Thyroid gland (tissue), 4 donors: ENCODE measurements at regions not wholly inside any gene's neighbourhood (a gene's known extent, or its start where the extent isn't known, plus 50 kb on each side); places are given as distances from the start of the nearest gene placed in this dataset.

Source experiments
- DNase-seq, 2 donors: peaks; one replicate each; pipeline ENCODE4 v3.0.0-alpha.2; 2019
- H3K27ac ChIP-seq, 3 donors: fragments of 200-600 bp; sonication (generic); 1 replicate in 2 of 3; 2 replicates in 1 of 3; pipeline ENCODE4 v1.5.1; 2016 to 2019; ENCODE audit warnings: mild to moderate bottlenecking in 1 of 3, moderate library complexity in 1 of 3
- H3K27me3 ChIP-seq: fragments of 200-600 bp; sonication (generic); one replicate; pipeline ENCODE4 v1.5.1; 2019
- H3K36me3 ChIP-seq, 2 donors: fragments of 200-600 bp; sonication (generic); one replicate each; pipeline ENCODE4 v1.5.1; 2016 to 2019
- H3K4me1 ChIP-seq, 2 donors: fragments of 200-600 bp; sonication (generic); one replicate each; pipeline ENCODE4 v1.5.1; 2017 to 2019
- H3K4me3 ChIP-seq, 3 donors: fragments of 200-600 bp; sonication (generic); replicated peaks in 1 of 3; 1 replicate in 2 of 3; 2 replicates in 1 of 3; pipeline ENCODE4 v1.5.1; 2016; ENCODE audit warnings: mild to moderate bottlenecking in 1 of 3
- H3K9me3 ChIP-seq: fragments of 200-600 bp; sonication (generic); one replicate; pipeline ENCODE4 v1.5.1; 2017
- POLR2A ChIP-seq, 2 donors: fragments of 450-650 bp; IDR thresholded peaks; one replicate each; pipeline ENCODE4 v1.6.1; 2017; ENCODE audit warnings: antibody characterized with exemption in 2 of 2, mild to moderate bottlenecking in 2 of 2, moderate library complexity in 1 of 2
- WGBS, 2 donors: methylation state at CpG; one replicate each; pipeline ENCODE4 v1.1.5; 2017; 5-methylcytosine and 5-hydroxymethylcytosine counted together
- intact Hi-C: fragments of 100-400 bp; cut with DNase I; formaldehyde crosslinking; loops from one replicate; pipeline ENCODE4 v1.15.1; 2023
- TF ChIP-seq, protein P1 (sequence below), 6 experiments: fragments of 200-600 bp in 3 of 6; fragments of 450-650 bp in 3 of 6; sonication (generic) in 3 of 6; IDR thresholded peaks; one replicate each; pipeline ENCODE4 v1.5.1; 2016 to 2019; ENCODE audit warnings: antibody characterized with exemption in 6 of 6, mild to moderate bottlenecking in 2 of 6, inconsistent platforms in 1 of 6, moderate library complexity in 1 of 6

DNA sequence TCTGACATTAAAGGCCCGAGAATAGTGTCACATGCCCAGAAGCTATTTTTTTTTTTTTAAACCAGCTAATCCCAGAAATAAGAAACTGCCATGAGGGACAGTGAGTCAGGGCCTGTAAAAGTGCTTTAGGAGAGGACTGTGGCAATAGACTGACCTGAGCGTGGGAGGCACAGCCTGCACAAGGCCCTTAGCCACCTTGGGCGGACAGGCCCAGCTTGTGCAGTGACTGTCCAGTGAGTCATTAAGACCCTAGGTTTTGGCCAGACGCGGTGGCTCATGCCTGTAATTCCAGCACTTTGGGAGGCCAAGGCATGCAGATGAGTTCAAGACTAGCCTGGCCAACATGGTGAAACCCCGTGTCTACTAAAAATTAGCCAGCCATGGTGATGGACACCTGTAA lies 343.0 kb upstream of the ZFHX3 start:
- TF ChIP-seq, protein P1, sequence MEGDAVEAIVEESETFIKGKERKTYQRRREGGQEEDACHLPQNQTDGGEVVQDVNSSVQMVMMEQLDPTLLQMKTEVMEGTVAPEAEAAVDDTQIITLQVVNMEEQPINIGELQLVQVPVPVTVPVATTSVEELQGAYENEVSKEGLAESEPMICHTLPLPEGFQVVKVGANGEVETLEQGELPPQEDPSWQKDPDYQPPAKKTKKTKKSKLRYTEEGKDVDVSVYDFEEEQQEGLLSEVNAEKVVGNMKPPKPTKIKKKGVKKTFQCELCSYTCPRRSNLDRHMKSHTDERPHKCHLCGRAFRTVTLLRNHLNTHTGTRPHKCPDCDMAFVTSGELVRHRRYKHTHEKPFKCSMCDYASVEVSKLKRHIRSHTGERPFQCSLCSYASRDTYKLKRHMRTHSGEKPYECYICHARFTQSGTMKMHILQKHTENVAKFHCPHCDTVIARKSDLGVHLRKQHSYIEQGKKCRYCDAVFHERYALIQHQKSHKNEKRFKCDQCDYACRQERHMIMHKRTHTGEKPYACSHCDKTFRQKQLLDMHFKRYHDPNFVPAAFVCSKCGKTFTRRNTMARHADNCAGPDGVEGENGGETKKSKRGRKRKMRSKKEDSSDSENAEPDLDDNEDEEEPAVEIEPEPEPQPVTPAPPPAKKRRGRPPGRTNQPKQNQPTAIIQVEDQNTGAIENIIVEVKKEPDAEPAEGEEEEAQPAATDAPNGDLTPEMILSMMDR (IDR thresholded peaks at IDR 0.05), result no peak
- no peak for TF ChIP-seq POLR2A (IDR thresholded peaks at IDR 0.05)
- Histone ChIP-seq H3K27me3 (no peaks in the 10 kb centered on the region), H3K9me3 (no peaks in the 10 kb centered on the region), H3K27ac (no peak overlapping the region), H3K36me3 (no peaks in the 10 kb centered on the region), H3K4me3 (no peak overlapping the region), H3K4me1 (no peaks in the 10 kb centered on the region)
- DNase-seq, result no peak
- intact Hi-C loops, result no loop called here
- WGBS, 2 donors, result 90 to 95% methylated on average over 6 of the region's 6 CpGs

DNA sequence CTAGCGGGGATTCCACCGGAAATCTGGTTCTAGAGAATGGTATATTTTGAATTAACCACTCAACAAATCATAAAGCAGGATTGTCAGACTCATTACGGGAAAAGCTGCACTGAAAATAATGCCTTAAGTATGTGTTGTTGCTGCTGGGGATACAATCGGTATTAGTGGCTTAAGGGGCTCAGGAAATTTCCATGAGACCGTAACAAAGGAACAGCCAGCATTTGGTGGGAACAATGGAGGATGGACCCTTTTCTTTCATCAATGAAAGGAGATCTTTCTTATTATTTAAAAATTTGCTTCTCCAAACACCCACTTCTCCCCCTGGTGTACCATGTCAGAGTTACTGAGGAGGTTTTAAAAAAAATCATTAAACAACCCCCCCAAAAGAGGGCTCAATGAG lies 342.6 kb upstream of the ZFHX3 start:
- TF ChIP-seq, protein P1 (IDR thresholded peaks at IDR 0.05), result no peak
- no peak for TF ChIP-seq POLR2A (IDR thresholded peaks at IDR 0.05)
- Histone ChIP-seq H3K36me3 (no peaks in the 10 kb centered on the region), H3K4me3 (no peak overlapping the region), H3K4me1 (no peaks in the 10 kb centered on the region), H3K27me3 (no peaks in the 10 kb centered on the region), H3K27ac (no peak overlapping the region), H3K9me3 (no peaks in the 10 kb centered on the region)
- no peak for DNase-seq
- 95 to 97% methylated on average over 5 of the region's 5 CpGs for WGBS, 2 donors
- intact Hi-C loops, result no loop called here

GRCh38 chr16:73389085-73389484 lies 341.2 kb upstream of the ZFHX3 start:
- no peak overlapping the region for H3K27ac ChIP-seq
- no peak overlapping the region for H3K4me3 ChIP-seq
- no peaks in the 10 kb centered on the region for H3K9me3 ChIP-seq
- DNase-seq, result no peak
- H3K27me3 ChIP-seq, result no peaks in the 10 kb centered on the region
- intact Hi-C loops, result no loop called here
- no peaks in the 10 kb centered on the region for H3K36me3 ChIP-seq
- whole genome bisulfite sequencing, 2 donors, result 61 to 67% methylated on average over 6 of the region's 6 CpGs
- no peaks in the 10 kb centered on the region for H3K4me1 ChIP-seq
- TF ChIP-seq POLR2A (IDR thresholded peaks at IDR 0.05), result no peak
- TF ChIP-seq, protein P1 (IDR thresholded peaks at IDR 0.05), result no peak

DNA sequence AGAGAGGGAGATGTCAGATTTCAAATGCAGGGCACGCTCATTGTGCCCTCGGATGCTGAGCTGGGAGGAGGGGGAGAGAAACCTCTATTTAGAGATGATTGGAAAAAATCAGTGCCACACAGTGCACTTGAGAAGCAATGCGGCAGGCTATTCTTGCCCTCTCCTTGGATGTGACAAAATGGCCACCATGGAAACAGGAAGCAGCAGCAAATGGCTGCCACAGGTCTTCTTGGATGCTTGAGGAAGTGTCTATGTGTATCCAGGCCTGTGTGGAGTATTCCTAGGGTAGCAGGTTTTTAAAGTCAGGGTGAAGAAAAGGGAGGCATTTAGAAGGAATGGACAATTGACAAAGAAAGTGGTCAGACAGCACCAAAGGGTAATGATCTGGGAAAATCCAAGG lies 340.1 kb upstream of the ZFHX3 start:
- Histone ChIP-seq H3K36me3 (no peaks in the 10 kb centered on the region), H3K4me3 (no peak overlapping the region), H3K27ac (no peak overlapping the region), H3K9me3 (no peaks in the 10 kb centered on the region), H3K27me3 (no peaks in the 10 kb centered on the region), H3K4me1 (no peaks in the 10 kb centered on the region)
- intact Hi-C loops, result no loop called here
- 98 to 100% methylated on average over 3 of the region's 3 CpGs for WGBS, 2 donors
- TF ChIP-seq, protein P1 (IDR thresholded peaks at IDR 0.05), result no peak
- no peak for TF ChIP-seq POLR2A (IDR thresholded peaks at IDR 0.05)
- DNase-seq, result no peak

DNA sequence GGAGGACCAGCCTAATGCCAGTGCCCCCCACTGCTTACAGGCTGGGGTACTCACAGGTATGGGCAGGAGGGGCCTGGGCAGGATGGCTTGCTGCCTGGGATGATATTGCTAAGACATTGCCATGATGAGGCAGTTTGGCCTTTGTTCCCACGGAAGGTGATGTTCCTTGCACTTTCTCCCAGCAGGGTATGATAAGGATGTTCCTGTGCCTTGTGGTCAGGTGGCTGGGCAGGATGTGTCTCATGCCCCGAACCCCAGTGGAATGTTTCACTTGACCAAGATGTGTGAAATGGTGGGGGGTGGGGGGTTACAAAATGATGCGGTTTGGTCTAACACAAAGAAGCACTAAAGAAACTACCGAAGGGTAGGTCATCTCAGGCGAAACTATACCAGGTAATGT lies 337.8 kb upstream of the ZFHX3 start:
- no peaks in the 10 kb centered on the region for H3K4me1 ChIP-seq
- 69 to 73% methylated on average over 5 of the region's 5 CpGs for WGBS, 2 donors
- no peak overlapping the region for H3K4me3 ChIP-seq
- H3K9me3 ChIP-seq, result no peaks in the 10 kb centered on the region
- TF ChIP-seq, protein P1 (IDR thresholded peaks at IDR 0.05), result no peak
- TF ChIP-seq POLR2A (IDR thresholded peaks at IDR 0.05), result no peak
- no peak overlapping the region for H3K27ac ChIP-seq
- DNase-seq, result no peak
- intact Hi-C loops, result no loop called here
- no peaks in the 10 kb centered on the region for H3K27me3 ChIP-seq
- no peaks in the 10 kb centered on the region for H3K36me3 ChIP-seq
